Prostate gland (tissue), 2 donors: ENCODE measurements at regions not wholly inside any gene's neighbourhood (a gene's known extent, or its start where the extent isn't known, plus 50 kb on each side); places are given as distances from the start of the nearest gene placed in this dataset.
"Not testable (repeated sequence)": the region's sequence is repeated elsewhere in the genome, so short reads cannot be mapped to it uniquely, and the experiment has no call there.

Source experiments
- CTCF ChIP-seq, 4 experiments: fragments of 200-600 bp in 2 of 4; fragments of 450-650 bp in 2 of 4; sonication (generic) in 2 of 4; IDR thresholded peaks; 1 replicate in 3 of 4; 2 replicates in 1 of 4; pipeline ENCODE4 v1.5.1; 2016 to 2019; ENCODE audit warnings: antibody characterized with exemption in 4 of 4, mild to moderate bottlenecking in 2 of 4, moderate library complexity in 2 of 4
- POLR2A ChIP-seq: fragments of 450-650 bp; IDR thresholded peaks from one replicate; pipeline ENCODE4 v1.6.1; 2016; ENCODE audit warnings: antibody characterized with exemption, mild to moderate bottlenecking

- not testable (repeated sequence) for TF ChIP-seq CTCF (IDR thresholded peaks at IDR 0.05); POLR2A
These were observed 517.9 kb downstream of the IRS2 start for GRCh38 chr13:109268492-109268891.
